ENCODE measurements at regions not wholly inside any gene's neighbourhood (a gene's known extent, or its start where the extent isn't known, plus 50 kb on each side); places are given as distances from the start of the nearest gene placed in this dataset.

DNA sequence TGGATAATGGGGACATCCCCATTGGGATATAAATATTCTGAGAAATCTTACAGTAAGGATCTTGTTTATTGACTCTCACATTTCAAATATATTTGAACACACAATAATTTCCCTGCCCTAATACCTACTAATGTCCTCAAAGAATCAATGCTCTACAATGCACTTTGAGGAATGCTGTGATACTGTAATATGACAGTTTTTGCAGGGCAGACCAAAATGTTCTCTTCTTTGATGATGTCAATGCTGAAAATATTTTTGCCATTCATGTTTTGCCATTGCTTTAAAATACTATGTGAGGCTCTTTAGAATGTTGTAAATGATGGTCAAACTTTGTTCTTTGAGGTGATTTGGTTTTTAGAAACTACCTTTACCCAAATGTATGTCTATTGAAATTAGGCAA, 594.1 kb downstream of the INHBA start:
- no peak for DNase-seq (ENCODE audit: low read depth)
- no peak for TF ChIP-seq CTCF (IDR thresholded peaks at IDR 0.05; ENCODE audit: insufficient read depth, low read depth, low read length)

GRCh38 chr7:41107938-41108448, 594.9 kb downstream of the INHBA start:
- TF ChIP-seq CTCF (IDR thresholded peaks at IDR 0.05; ENCODE audit: insufficient read depth, low read depth, low read length) = no peak
- no peak overlapping the region for H3K4me3 ChIP-seq (ENCODE audit: low read depth, low read length)
- DNase-seq (ENCODE audit: low read depth) = no peak

More for the DNA sequence above, 594.1 kb downstream of the INHBA start:
- no peak overlapping the region for H3K4me3 ChIP-seq (ENCODE audit: low read depth, low read length)

GRCh38 chr7:41107330-41107937, 595.5 kb downstream of the INHBA start:
- H3K4me3 ChIP-seq (ENCODE audit: low read depth, low read length) = no peak overlapping the region
- no peak for DNase-seq (ENCODE audit: low read depth)
- no peak for TF ChIP-seq CTCF (IDR thresholded peaks at IDR 0.05; ENCODE audit: insufficient read depth, low read depth, low read length)

- TF ChIP-seq CTCF (IDR thresholded peaks at IDR 0.05; ENCODE audit: insufficient read depth, low read depth, low read length) = no peak
- DNase-seq (ENCODE audit: low read depth) = no peak
Measured at GRCh38 chr7:41104631-41105030, 598.3 kb downstream of the INHBA start.

GRCh38 chr7:41103331-41103730, 599.6 kb downstream of the INHBA start:
- no peak for TF ChIP-seq CTCF (IDR thresholded peaks at IDR 0.05; ENCODE audit: insufficient read depth, low read depth, low read length)
- H3K4me3 ChIP-seq (ENCODE audit: low read depth, low read length) = no peak overlapping the region
- DNase-seq (ENCODE audit: low read depth) = no peak

More at GRCh38 chr7:41104631-41105030, 598.3 kb downstream of the INHBA start:
- H3K4me3 ChIP-seq (ENCODE audit: low read depth, low read length) = no peak overlapping the region

GRCh38 chr7:41098846-41099245, 604.0 kb downstream of the INHBA start:
- no peak overlapping the region for H3K4me3 ChIP-seq (ENCODE audit: low read depth, low read length)
- TF ChIP-seq CTCF (IDR thresholded peaks at IDR 0.05; ENCODE audit: insufficient read depth, low read depth, low read length) = no peak
- no peak for DNase-seq (ENCODE audit: low read depth)

DNA sequence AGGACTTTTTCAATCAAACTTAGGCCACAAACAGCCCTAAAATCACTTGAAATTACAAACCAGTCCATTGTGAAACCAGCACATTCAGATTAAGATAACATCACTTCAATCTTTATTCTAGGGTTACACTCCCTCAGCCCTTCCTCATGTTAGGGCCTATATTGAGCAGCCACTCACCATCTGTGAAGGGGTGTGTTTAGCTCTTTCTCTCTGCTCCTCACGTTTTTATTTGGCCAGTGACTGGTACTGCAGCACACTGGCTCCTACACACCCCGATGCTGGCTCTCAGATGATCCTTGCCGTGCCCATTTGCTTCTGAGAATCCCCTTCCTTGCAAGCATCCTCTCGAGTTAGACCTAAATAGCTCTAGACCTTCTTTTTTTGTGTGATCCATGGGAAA, 604.5 kb downstream of the INHBA start:
- H3K4me3 ChIP-seq (ENCODE audit: low read depth, low read length) = no peak overlapping the region
- no peak for DNase-seq (ENCODE audit: low read depth)
- no peak for TF ChIP-seq CTCF (IDR thresholded peaks at IDR 0.05; ENCODE audit: insufficient read depth, low read depth, low read length)
